NCI-H1048 (cell line): ENCODE measurements at regions not wholly inside any gene's neighbourhood (a gene's known extent, or its start where the extent isn't known, plus 50 kb on each side); places are given as distances from the start of the nearest gene placed in this dataset.

Experiments
- DNase-seq: peaks from one replicate; lab custom pipeline; 2025; lab: John Stamatoyannopoulos, UW

GRCh38 chr2:67625178-67625577, 228.0 kb downstream of the ETAA1 start:
- DNase-seq, result no peak

GRCh38 chr2:67625690-67626475, 228.8 kb downstream of the ETAA1 start:
- no peak for DNase-seq

GRCh38 chr2:67626656-67627055, 229.5 kb downstream of the ETAA1 start:
- no peak for DNase-seq

GRCh38 chr2:67627456-67628207, 230.5 kb downstream of the ETAA1 start:
- no peak for DNase-seq

- DNase-seq, result no peak
Observed at GRCh38 chr2:67628892-67629291, 231.8 kb downstream of the ETAA1 start.

- no peak for DNase-seq
Observed at GRCh38 chr2:67631483-67631882, 234.3 kb downstream of the ETAA1 start.

- DNase-seq, result no peak
Observed at GRCh38 chr2:67633212-67633856, 236.2 kb downstream of the ETAA1 start.

GRCh38 chr2:67638146-67638545, 241.0 kb downstream of the ETAA1 start:
- DNase-seq, result no peak

- DNase-seq, result no peak
Observed at GRCh38 chr2:67641312-67642045, 244.3 kb downstream of the ETAA1 start.

- DNase-seq, result no peak
Observed at GRCh38 chr2:67642046-67642382, 244.9 kb downstream of the ETAA1 start.

GRCh38 chr2:67642961-67643360, 245.8 kb downstream of the ETAA1 start:
- DNase-seq, result no peak

- DNase-seq, result no peak
Observed at GRCh38 chr2:67645280-67646138, 248.4 kb downstream of the ETAA1 start.

- DNase-seq, result no peak
Observed at GRCh38 chr2:67646714-67647333, 249.7 kb downstream of the ETAA1 start.

GRCh38 chr2:67649331-67650261, 252.5 kb downstream of the ETAA1 start:
- no peak for DNase-seq

GRCh38 chr2:67650291-67651133, 253.4 kb downstream of the ETAA1 start:
- no peak for DNase-seq

GRCh38 chr2:67651565-67651964, 254.4 kb downstream of the ETAA1 start:
- no peak for DNase-seq

- DNase-seq, result no peak
Observed at GRCh38 chr2:67652679-67653078, 255.5 kb downstream of the ETAA1 start.

GRCh38 chr2:67656875-67657274, 259.7 kb downstream of the ETAA1 start:
- no peak for DNase-seq

GRCh38 chr2:67658820-67659219, 261.7 kb downstream of the ETAA1 start:
- DNase-seq, result no peak
